Smooth muscle cell (in vitro differentiated cells): ENCODE measurements at regions not wholly inside any gene's neighbourhood (a gene's known extent, or its start where the extent isn't known, plus 50 kb on each side); places are given as distances from the start of the nearest gene placed in this dataset.

Source experiments
- DNase-seq: peaks from one replicate; lab custom pipeline; 2025; ENCODE audit not compliant: unreplicated experiment; lab: John Stamatoyannopoulos, UW
- H2AFZ ChIP-seq: fragments of 200-600 bp; sonication (generic); 2 replicates; pipeline ENCODE4 v1.6.0; 2016; ENCODE audit warnings: antibody characterized with exemption, low read depth, mild to moderate bottlenecking
- H3F3A ChIP-seq: fragments of 200-600 bp; sonication (generic); 2 replicates; pipeline ENCODE4 v1.6.0; 2017; ENCODE audit warnings: antibody characterized with exemption, low read depth
- H3K27ac ChIP-seq: fragments of 200-600 bp; sonication (generic); 2 replicates; pipeline ENCODE4 v1.5.1; 2016; ENCODE audit warnings: low read depth, mild to moderate bottlenecking
- H3K27me3 ChIP-seq: fragments of 200-600 bp; sonication (generic); 2 replicates; pipeline ENCODE4 v1.6.1; 2016; ENCODE audit warnings: low read depth, mild to moderate bottlenecking
- H3K36me3 ChIP-seq: fragments of 200-600 bp; sonication (generic); 2 replicates; pipeline ENCODE4 v1.5.1; 2016; ENCODE audit warnings: low read depth
- H3K4me1 ChIP-seq: fragments of 200-600 bp; sonication (generic); 2 replicates; pipeline ENCODE4 v1.5.1; 2016; ENCODE audit warnings: low read depth
- H3K4me2 ChIP-seq: fragments of 200-600 bp; sonication (generic); 2 replicates; pipeline ENCODE4 v1.6.0; 2016; ENCODE audit warnings: mild to moderate bottlenecking
- H3K4me3 ChIP-seq: fragments of 200-600 bp; sonication (generic); 2 replicates; pipeline ENCODE4 v1.5.1; 2016; ENCODE audit warnings: mild to moderate bottlenecking
- H3K79me2 ChIP-seq: fragments of 200-600 bp; sonication (generic); 2 replicates; pipeline ENCODE4 v1.6.0; 2016; ENCODE audit warnings: low read depth, mild to moderate bottlenecking
- H3K9ac ChIP-seq: fragments of 200-600 bp; sonication (generic); 2 replicates; pipeline ENCODE4 v1.6.0; 2016; ENCODE audit warnings: low read depth
- H3K9me3 ChIP-seq: fragments of 200-600 bp; sonication (generic); replicated peaks from 2 replicates; pipeline ENCODE4 v1.5.1; 2016; ENCODE audit warnings: low read depth
- H4K20me1 ChIP-seq: fragments of 200-600 bp; sonication (generic); 2 replicates; pipeline ENCODE4 v1.6.0; 2016; ENCODE audit warnings: low read depth
- WGBS: methylation state at CpG from one replicate; pipeline ENCODE4 v1.1.7; 2016; ENCODE audit warnings: low lambda C conversion rate; 5-methylcytosine and 5-hydroxymethylcytosine counted together
- TF ChIP-seq, protein P1 (sequence below): fragments of 200-600 bp; sonication (generic); IDR thresholded peaks from 2 replicates; pipeline ENCODE4 v1.5.1; 2017; ENCODE audit warnings: borderline replicate concordance, mild to moderate bottlenecking, antibody characterized with exemption; ENCODE audit not compliant: insufficient read depth, poor library complexity, severe bottlenecking

DNA sequence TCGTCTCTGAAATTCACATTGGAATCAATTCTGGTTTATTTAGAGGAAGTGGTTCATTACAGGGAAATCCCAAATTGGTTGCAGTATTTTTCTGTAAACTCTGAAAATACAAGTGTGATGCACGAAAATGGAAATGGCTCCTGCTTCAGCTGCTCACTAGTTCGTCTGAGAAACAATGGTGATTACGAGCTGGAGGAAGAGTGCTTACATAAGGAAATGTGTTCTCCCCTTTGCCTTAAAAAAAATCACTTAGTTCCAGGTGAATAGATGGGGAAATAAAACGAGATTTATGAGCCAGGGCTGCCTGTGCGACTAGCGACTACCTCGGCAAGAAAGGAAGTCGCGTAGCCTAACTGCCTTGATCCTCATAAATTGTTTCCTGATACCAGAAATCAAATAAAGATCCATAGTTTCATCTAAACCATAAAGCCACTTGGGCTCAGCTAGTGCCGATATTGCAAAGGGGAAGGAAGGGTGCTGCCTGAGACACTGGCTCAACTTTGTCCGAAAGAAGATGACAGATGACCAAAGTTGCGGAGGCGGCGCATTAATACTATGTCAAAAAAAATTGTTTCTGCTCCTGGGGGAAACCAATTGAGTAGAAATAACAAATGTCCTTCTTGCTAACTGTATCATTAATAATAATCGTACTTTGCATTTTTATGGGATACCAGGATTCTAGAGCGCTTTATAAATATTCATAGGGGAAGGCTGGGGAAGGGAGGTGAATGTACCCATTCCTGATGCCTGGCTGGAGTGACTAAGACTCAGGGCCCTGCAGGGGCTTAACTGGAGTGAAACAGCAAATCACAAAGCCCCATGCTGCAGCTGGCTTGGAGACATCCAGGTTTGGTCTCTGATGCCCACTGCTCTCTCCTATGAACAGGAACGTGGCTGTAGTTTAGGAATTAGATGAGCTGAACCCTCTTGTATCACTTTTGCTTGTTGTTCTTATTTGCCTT, 185.7 kb downstream of the BLID start:
- Histone ChIP-seq H3K4me2 (peak overlapping the region; percentile 88), H3K9ac (no peak overlapping the region)
- WGBS: 47% methylated on average over 18 of the region's 18 CpGs

DNA sequence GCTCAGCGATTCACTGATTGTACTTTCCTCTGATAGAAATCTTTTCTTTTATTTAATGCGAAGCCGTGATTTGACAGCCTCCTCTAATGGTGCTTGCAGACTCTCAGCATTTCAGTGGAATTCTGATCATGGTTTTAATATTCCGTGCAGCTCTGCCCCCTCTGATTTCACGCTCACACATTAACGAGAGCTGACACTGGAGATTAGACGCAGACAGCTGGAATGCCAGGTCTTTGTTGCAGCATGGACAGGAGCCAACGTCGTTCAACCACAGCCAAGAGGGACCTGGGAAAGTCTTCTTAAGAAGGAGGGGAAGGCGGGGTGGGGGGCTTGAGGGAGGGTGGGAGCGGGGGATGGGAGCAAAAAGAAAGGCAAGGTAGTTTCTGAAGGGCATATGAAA, 186.4 kb downstream of the BLID start:
- Histone ChIP-seq H3K4me3 (peak overlapping the region; percentile 44), H3K36me3 (no peaks in the 10 kb centered on the region), H3K9me3 (no peaks in the 10 kb centered on the region), H3K4me1 (peaks cover 19% of the 10 kb centered on the region), H2AFZ (peak overlapping the region; percentile 84), H3K27ac (no peak overlapping the region), H3K4me2 (peak overlapping the region; percentile 88), H3K27me3 (no peaks in the 10 kb centered on the region), H4K20me1 (no peaks in the 10 kb centered on the region), H3K79me2 (no peaks in the 10 kb centered on the region), H3K9ac (no peak overlapping the region), H3F3A (no peaks in the 10 kb centered on the region)
- TF ChIP-seq, protein P1, sequence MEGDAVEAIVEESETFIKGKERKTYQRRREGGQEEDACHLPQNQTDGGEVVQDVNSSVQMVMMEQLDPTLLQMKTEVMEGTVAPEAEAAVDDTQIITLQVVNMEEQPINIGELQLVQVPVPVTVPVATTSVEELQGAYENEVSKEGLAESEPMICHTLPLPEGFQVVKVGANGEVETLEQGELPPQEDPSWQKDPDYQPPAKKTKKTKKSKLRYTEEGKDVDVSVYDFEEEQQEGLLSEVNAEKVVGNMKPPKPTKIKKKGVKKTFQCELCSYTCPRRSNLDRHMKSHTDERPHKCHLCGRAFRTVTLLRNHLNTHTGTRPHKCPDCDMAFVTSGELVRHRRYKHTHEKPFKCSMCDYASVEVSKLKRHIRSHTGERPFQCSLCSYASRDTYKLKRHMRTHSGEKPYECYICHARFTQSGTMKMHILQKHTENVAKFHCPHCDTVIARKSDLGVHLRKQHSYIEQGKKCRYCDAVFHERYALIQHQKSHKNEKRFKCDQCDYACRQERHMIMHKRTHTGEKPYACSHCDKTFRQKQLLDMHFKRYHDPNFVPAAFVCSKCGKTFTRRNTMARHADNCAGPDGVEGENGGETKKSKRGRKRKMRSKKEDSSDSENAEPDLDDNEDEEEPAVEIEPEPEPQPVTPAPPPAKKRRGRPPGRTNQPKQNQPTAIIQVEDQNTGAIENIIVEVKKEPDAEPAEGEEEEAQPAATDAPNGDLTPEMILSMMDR: no peak
- DNase-seq: no peak
- 7% methylated on average over 11 of the region's 11 CpGs for WGBS

More for the DNA sequence above, 185.7 kb downstream of the BLID start:
- peak overlapping the region; percentile 84 for H2AFZ ChIP-seq
- H3K9me3 ChIP-seq: no peaks in the 10 kb centered on the region
- H3F3A ChIP-seq: no peaks in the 10 kb centered on the region
- H3K27ac ChIP-seq: no peak overlapping the region
- H3K4me3 ChIP-seq: peak overlapping the region; percentile 44
- peaks cover 19% of the 10 kb centered on the region for H3K4me1 ChIP-seq
- H3K79me2 ChIP-seq: no peaks in the 10 kb centered on the region
- TF ChIP-seq, protein P1: no peak
- no peak for DNase-seq
- no peaks in the 10 kb centered on the region for H3K36me3 ChIP-seq
- H4K20me1 ChIP-seq: no peaks in the 10 kb centered on the region
- H3K27me3 ChIP-seq: no peaks in the 10 kb centered on the region

DNA sequence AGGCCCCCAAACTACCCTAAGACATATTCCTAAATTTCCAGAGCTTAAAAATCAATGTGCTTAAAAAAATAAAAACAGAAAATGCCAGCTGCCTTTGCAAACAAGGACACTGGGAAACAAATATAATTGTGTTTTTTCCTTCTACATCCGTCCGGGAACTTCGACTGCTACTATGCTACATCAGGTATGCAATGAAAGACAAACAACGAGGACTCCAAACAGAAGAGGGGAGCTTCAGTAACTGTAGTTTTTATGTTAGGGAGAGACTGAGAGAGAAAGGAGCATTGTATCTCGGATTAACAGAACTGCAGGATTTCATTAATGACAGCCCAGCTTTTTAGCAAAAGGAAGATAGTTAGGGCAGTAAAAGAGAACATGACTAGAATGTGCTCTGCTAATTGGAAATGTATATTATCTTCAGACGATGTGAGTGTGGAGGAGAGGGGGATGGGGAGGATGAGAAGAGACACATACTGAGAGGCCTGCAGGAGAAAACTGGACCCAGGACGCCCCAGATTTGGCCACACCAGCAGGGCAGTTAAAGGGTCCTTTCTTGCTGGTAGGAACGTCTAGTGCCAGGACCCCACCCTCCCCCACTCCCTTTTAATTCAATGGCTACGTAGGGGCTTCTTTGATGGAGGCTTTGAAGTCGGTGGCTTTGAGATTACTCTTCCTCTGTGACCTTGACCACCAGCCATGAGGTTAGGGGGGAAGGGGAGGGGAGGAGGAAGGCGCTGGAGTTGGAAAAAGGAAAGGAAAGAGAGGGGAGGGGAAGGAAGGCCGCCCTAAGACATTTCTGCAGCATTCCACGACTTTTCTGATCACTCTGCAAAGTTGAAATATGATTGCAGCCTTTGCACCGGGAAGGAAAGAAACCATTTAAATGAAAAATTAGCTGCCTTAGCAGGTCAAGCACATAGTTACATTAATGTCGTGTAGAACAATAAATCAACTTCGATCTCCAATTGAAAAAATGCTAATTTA, 187.1 kb downstream of the BLID start:
- H3F3A ChIP-seq: no peaks in the 10 kb centered on the region
- WGBS: 23% methylated on average over 16 of the region's 16 CpGs
- H3K9me3 ChIP-seq: no peaks in the 10 kb centered on the region
- no peak overlapping the region for H3K9ac ChIP-seq
- H2AFZ ChIP-seq: peak overlapping the region; percentile 84
- H3K79me2 ChIP-seq: no peaks in the 10 kb centered on the region
- TF ChIP-seq, protein P1: no peak
- H3K4me2 ChIP-seq: peak overlapping the region; percentile 88
- H3K27ac ChIP-seq: no peak overlapping the region
- no peaks in the 10 kb centered on the region for H3K36me3 ChIP-seq
- H3K4me1 ChIP-seq: peaks cover 19% of the 10 kb centered on the region
- no peaks in the 10 kb centered on the region for H3K27me3 ChIP-seq
- H4K20me1 ChIP-seq: no peaks in the 10 kb centered on the region
- DNase-seq: no peak
- peak overlapping the region; percentile 44 for H3K4me3 ChIP-seq
